B cell (primary cell): ENCODE measurements at regions not wholly inside any gene's neighbourhood (a gene's known extent, or its start where the extent isn't known, plus 50 kb on each side); places are given as distances from the start of the nearest gene placed in this dataset.

Experiments
- ATAC-seq: fragments of 200-7000 bp; cut with Tn5 transposase; one replicate; pipeline ENCODE4 v1.10.0; 2021; ENCODE audit warnings: low read depth, mild to moderate bottlenecking, moderate number of reproducible peaks, moderate library complexity
- CTCF ChIA-PET: fragments of 350-600 bp; sonication (Branson Sonifier 250); formaldehyde crosslinking; loops from one replicate; lab custom pipeline; 2021; ENCODE audit warnings: antibody characterized with exemption, inconsistent platforms; lab: Charles Lee
- POLR2A ChIA-PET: fragments of 350-600 bp; sonication (Branson Sonifier 250); formaldehyde crosslinking; loops from one replicate; lab custom pipeline; 2021; ENCODE audit warnings: antibody characterized with exemption; lab: Charles Lee
- DNase-seq: peaks from one replicate; pipeline ENCODE4 v3.0.0; 2013
- H2AFZ ChIP-seq: 2 replicates; pipeline ENCODE4 v1.6.1; 2012; ENCODE audit warnings: mild to moderate bottlenecking, low read depth, low read length; ENCODE audit not compliant: insufficient read depth, poor library complexity, severe bottlenecking
- H3K27ac ChIP-seq, 2 donors: 1 replicate in 1 of 2; 2 replicates in 1 of 2; pipeline ENCODE4 v1.5.1; 2012 to 2013; ENCODE audit warnings: low read length in 2 of 2, mild to moderate bottlenecking in 2 of 2, moderate library complexity in 1 of 2
- H3K27me3 ChIP-seq, 4 experiments: fragments of 200-600 bp in 1 of 4; sonication (generic) in 1 of 4; replicated peaks in 1 of 4; 1 replicate in 2 of 4; 2 replicates in 2 of 4; pipeline versions ENCODE4 v1.6.1 to v1.7.0; 2013 to 2016; ENCODE audit warnings: low read length in 3 of 4, mild to moderate bottlenecking in 2 of 4, mixed read lengths in 1 of 4, moderate library complexity in 1 of 4; ENCODE audit not compliant: insufficient read depth in 4 of 4, control insufficient read depth in 3 of 4; ENCODE audit errors: control extremely low read depth in 1 of 4
- H3K36me3 ChIP-seq, 2 experiments: replicated peaks in 1 of 2; 1 replicate in 1 of 2; 2 replicates in 1 of 2; pipeline versions ENCODE4 v1.6.1 to v1.7.1; 2013; ENCODE audit warnings: low read length in 1 of 2; ENCODE audit not compliant: insufficient read depth in 2 of 2, control insufficient read depth in 1 of 2; ENCODE audit errors: control extremely low read depth in 1 of 2, extremely low read depth in 1 of 2
- H3K4me1 ChIP-seq, 2 donors: fragments of 200-600 bp in 1 of 2; sonication (generic) in 1 of 2; 1 replicate in 1 of 2; 2 replicates in 1 of 2; pipeline versions ENCODE4 v1.5.1 to v1.6.1; 2013 to 2017; ENCODE audit warnings: low read length in 2 of 2; ENCODE audit not compliant: control insufficient read depth in 2 of 2, insufficient read depth in 2 of 2
- H3K4me2 ChIP-seq: replicated peaks from 2 replicates; pipeline ENCODE3; 2012; ENCODE audit warnings: mild to moderate bottlenecking, low read depth, low read length; ENCODE audit not compliant: poor library complexity, severe bottlenecking
- H3K4me3 ChIP-seq, 5 experiments: fragments of 200-600 bp in 1 of 5; sonication (generic) in 1 of 5; 1 replicate in 3 of 5; 2 replicates in 2 of 5; pipeline versions ENCODE4 v1.5.1 to v1.7.0; 2011 to 2016; ENCODE audit warnings: low read length in 4 of 5, mild to moderate bottlenecking in 4 of 5, low read depth in 2 of 5, control low read depth in 1 of 5, moderate library complexity in 1 of 5; ENCODE audit not compliant: insufficient read depth in 1 of 5; ENCODE audit errors: control extremely low read depth in 1 of 5, extremely low read depth in 1 of 5
- H3K79me2 ChIP-seq: fragments of 200-600 bp; sonication (generic); one replicate; pipeline ENCODE4 v1.6.0; 2016; ENCODE audit warnings: low read length; ENCODE audit not compliant: control insufficient read depth, insufficient read depth
- H3K9ac ChIP-seq: fragments of 200-600 bp; sonication (generic); 2 replicates; pipeline ENCODE4 v1.6.1; 2017; ENCODE audit warnings: mild to moderate bottlenecking, low read length, moderate library complexity
- H3K9me3 ChIP-seq, 3 donors: one replicate each; pipeline versions ENCODE4 v1.6.1 to v1.7.1; 2013; ENCODE audit warnings: low read length in 2 of 3; ENCODE audit not compliant: control insufficient read depth in 2 of 3, insufficient read depth in 1 of 3; ENCODE audit errors: control extremely low read depth in 1 of 3
- H4K20me1 ChIP-seq: 2 replicates; pipeline ENCODE4 v1.6.0; 2012; ENCODE audit warnings: mild to moderate bottlenecking, low read length; ENCODE audit not compliant: insufficient read depth, control insufficient read depth, poor library complexity, severe bottlenecking
- H3K27ac Mint-ChIP-seq: one replicate; pipeline ENCODE4 v1.8.0; 2021; ENCODE audit warnings: mixed read lengths
- H3K27me3 Mint-ChIP-seq: one replicate; pipeline ENCODE4 v1.8.0; 2021; ENCODE audit warnings: mixed read lengths
- H3K4me1 Mint-ChIP-seq: one replicate; pipeline ENCODE4 v1.8.0; 2021; ENCODE audit warnings: mixed read lengths
- H3K4me3 Mint-ChIP-seq: one replicate; pipeline ENCODE4 v1.8.0; 2021; ENCODE audit warnings: mixed read lengths
- H3K9me3 Mint-ChIP-seq: one replicate; pipeline ENCODE4 v1.8.0; 2022; ENCODE audit warnings: mixed read lengths; ENCODE audit not compliant: insufficient read depth
- CTCF ChIP-seq: fragments of 200-600 bp; IDR thresholded peaks from one replicate; pipeline ENCODE4 v1.8.0; 2022; ENCODE audit warnings: antibody characterized with exemption, mild to moderate bottlenecking
- EZH2 ChIP-seq: IDR thresholded peaks from 2 replicates; pipeline ENCODE4 v1.6.1; 2012; ENCODE audit warnings: borderline replicate concordance, low read depth, mild to moderate bottlenecking, moderate library complexity, low read length; ENCODE audit not compliant: insufficient read depth, poor library complexity, severe bottlenecking
- WGBS: methylation state at CpG from one replicate; pipeline ENCODE4 v1.1.5; 2013; ENCODE audit warnings: missing lambda C conversion rate; ENCODE audit not compliant: insufficient coverage; 5-methylcytosine and 5-hydroxymethylcytosine counted together
- intact Hi-C: fragments of 100-400 bp; cut with micrococcal nuclease; formaldehyde crosslinking; loops from one replicate; pipeline ENCODE4 v1.10.0; 2022

- no peak overlapping the region for H3K27ac Mint-ChIP-seq
- H4K20me1 ChIP-seq, result no peaks in the 10 kb centered on the region
- H3K4me3 Mint-ChIP-seq, result no peak overlapping the region
- H3K27ac ChIP-seq, result no peak overlapping the region
- peaks cover 7% of the 10 kb centered on the region for H3K9me3 Mint-ChIP-seq
- TF ChIP-seq EZH2 (no peak), CTCF (no peak)
- DNase-seq, result no peak
- H3K4me1 ChIP-seq, result peaks cover 0 to 8% of the 10 kb centered on the region in 2 donors
- H3K4me3 ChIP-seq, result no peak overlapping the region
- intact Hi-C loops, result no loop called here
- no peaks in the 10 kb centered on the region for H3K36me3 ChIP-seq
- ChIA-PET CTCF (no interaction called here), POLR2A (no interaction called here)
- H3K27me3 Mint-ChIP-seq, result peaks cover 45% of the 10 kb centered on the region
- H2AFZ ChIP-seq, result no peak overlapping the region
- H3K9ac ChIP-seq, result no peak overlapping the region
- no peaks in the 10 kb centered on the region for H3K79me2 ChIP-seq
- peaks cover 0 to 26% (median 2%) of the 10 kb centered on the region in 4 experiments for H3K27me3 ChIP-seq
- WGBS, result 92% methylated on average over 14 of the region's 15 CpGs
- no peak for ATAC-seq
- H3K4me1 Mint-ChIP-seq, result peaks cover 8% of the 10 kb centered on the region
- peaks cover 2 to 7% (median 2%) of the 10 kb centered on the region in 3 donors for H3K9me3 ChIP-seq
- no peak overlapping the region for H3K4me2 ChIP-seq
Observed at GRCh38 chr2:8566774-8567468, 114.9 kb upstream of the ID2 start.

- Histone ChIP-seq H3K27me3 (peaks cover 0 to 32% (median 2%) of the 10 kb centered on the region in 4 experiments), H3K4me3 (no peak overlapping the region), H3K79me2 (no peaks in the 10 kb centered on the region), H3K9ac (no peak overlapping the region), H2AFZ (no peak overlapping the region), H3K36me3 (no peaks in the 10 kb centered on the region), H3K9me3 (peaks cover 0 to 7% (median 2%) of the 10 kb centered on the region in 3 donors), H3K27ac (no peak overlapping the region), H3K4me1 (peaks cover 0 to 13% of the 10 kb centered on the region in 2 donors), H3K4me2 (no peak overlapping the region), H4K20me1 (no peaks in the 10 kb centered on the region)
- POLR2A ChIA-PET, result no interaction called here
- Mint-ChIP-seq H3K27me3 (peaks cover 51% of the 10 kb centered on the region), H3K4me3 (no peak overlapping the region), H3K4me1 (peaks cover 13% of the 10 kb centered on the region), H3K9me3 (no peaks in the 10 kb centered on the region), H3K27ac (no peak overlapping the region)
- intact Hi-C loops, result no loop called here
- WGBS, result 92% methylated on average over 15 of the region's 15 CpGs
- CTCF ChIA-PET, result no interaction called here
- TF ChIP-seq CTCF (no peak), EZH2 (no peak)
- ATAC-seq (no peak), DNase-seq (no peak)
Observed at GRCh38 chr2:8567469-8568260, 114.2 kb upstream of the ID2 start.
